ENCODE measurements at regions not wholly inside any gene's neighbourhood (a gene's known extent, or its start where the extent isn't known, plus 50 kb on each side); places are given as distances from the start of the nearest gene placed in this dataset.

DNA sequence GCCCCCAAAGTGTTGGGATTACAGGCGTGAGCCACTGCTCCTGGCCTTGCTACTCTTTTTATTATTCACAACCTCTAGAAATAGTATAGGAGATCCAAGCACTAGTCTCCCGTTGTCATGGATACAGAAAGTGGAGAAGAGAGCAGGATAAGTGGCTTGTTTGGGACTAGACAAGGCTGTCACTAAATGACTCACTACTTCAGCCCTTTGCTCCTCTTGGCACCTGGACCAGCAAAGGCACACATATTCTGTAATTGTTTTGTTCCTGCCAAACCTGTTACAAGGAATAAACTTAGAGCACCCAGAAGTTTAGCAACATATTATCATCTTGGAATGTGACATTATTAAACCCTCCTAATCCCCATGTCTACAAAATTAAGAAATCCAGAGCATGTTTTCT lies 427.2 kb upstream of the THBS1 start:
- TF ChIP-seq, protein P1, sequence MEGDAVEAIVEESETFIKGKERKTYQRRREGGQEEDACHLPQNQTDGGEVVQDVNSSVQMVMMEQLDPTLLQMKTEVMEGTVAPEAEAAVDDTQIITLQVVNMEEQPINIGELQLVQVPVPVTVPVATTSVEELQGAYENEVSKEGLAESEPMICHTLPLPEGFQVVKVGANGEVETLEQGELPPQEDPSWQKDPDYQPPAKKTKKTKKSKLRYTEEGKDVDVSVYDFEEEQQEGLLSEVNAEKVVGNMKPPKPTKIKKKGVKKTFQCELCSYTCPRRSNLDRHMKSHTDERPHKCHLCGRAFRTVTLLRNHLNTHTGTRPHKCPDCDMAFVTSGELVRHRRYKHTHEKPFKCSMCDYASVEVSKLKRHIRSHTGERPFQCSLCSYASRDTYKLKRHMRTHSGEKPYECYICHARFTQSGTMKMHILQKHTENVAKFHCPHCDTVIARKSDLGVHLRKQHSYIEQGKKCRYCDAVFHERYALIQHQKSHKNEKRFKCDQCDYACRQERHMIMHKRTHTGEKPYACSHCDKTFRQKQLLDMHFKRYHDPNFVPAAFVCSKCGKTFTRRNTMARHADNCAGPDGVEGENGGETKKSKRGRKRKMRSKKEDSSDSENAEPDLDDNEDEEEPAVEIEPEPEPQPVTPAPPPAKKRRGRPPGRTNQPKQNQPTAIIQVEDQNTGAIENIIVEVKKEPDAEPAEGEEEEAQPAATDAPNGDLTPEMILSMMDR (IDR thresholded peaks at IDR 0.05; ENCODE audit: low read length): no peak
- no peak for TF ChIP-seq EZH2 (optimal IDR thresholded peaks at IDR 0.05; ENCODE audit: low read depth, low read length)
- no peak for TF ChIP-seq EZH2phosphoT487 (IDR thresholded peaks at IDR 0.05; ENCODE audit: low read length)

Measured in MM.1S (cell line).